HT1080 (cell line): ENCODE measurements at regions not wholly inside any gene's neighbourhood (a gene's known extent, or its start where the extent isn't known, plus 50 kb on each side); places are given as distances from the start of the nearest gene placed in this dataset.

Source experiments
- DNase-seq: peaks from one replicate; pipeline ENCODE4 v3.0.0-alpha.2; 2015; ENCODE audit warnings: low read depth

GRCh38 chr3:79887213-79887612 lies 119.4 kb upstream of the ROBO1 start:
- no peak for DNase-seq

GRCh38 chr3:79886204-79886603 lies 118.4 kb upstream of the ROBO1 start:
- no peak for DNase-seq

GRCh38 chr3:79885407-79885806 lies 117.6 kb upstream of the ROBO1 start:
- DNase-seq = no peak

- no peak for DNase-seq
These were observed 116.6 kb upstream of the ROBO1 start for GRCh38 chr3:79884354-79884753.

- DNase-seq = no peak
These were observed 113.6 kb upstream of the ROBO1 start for GRCh38 chr3:79881431-79881830.

DNA sequence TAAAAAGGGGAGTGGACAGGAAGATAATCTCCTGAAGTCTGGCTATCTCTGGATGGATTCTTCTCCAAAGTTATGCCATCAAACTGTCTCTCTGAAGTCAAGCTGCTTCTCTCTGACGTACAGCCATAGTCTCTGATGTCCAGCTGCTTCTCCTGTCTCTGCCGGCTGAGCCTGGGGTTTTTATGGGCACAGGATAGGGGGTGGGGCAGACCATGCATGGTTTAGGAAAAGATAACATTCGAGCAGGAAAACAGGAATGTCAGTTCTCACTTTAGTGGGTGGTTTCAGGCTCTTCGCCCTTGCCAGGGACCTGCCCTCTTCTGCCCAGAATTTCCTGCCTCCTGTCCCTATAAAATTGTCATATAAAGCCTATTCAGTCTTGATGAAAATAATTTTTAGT lies 110.9 kb upstream of the ROBO1 start:
- no peak for DNase-seq

DNA sequence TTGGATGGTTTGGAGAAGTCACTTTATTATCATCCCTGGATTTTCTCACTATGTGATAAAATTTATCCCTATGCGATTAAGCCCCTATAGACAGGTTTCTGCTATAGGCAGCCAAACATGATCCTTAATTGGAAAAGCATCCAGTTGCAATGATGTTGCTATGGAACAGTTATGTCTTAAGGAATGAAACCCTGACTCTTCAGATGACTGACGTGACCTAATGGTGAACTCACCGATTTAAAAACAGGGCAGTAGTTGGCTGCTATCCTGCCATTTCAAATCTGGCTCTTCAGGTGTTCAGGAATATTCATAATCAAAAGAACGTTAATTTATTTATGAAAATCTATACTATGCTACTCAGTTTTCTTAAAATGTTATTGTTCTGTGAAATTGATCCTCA lies 106.8 kb upstream of the ROBO1 start:
- no peak for DNase-seq

DNA sequence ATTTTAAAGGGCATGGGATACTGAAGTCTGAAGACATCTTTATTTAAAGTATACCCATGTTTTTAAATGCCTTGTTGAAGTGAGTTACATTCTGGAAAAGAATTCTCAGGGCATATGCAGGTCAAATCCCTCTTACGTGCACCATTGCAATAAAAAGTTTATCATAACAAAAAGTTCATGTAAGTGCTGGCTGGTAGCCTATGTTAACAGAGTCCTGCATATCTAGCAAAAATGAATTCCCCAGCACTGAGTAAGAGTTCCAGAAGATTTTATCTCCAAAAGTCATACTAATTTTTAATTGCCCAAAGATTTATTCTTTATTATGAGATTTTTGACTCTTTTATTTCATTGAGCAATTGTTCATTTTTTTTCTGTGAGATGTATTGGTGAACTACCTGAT lies 104.7 kb upstream of the ROBO1 start:
- DNase-seq = no peak

GRCh38 chr3:79871656-79872055 lies 103.9 kb upstream of the ROBO1 start:
- no peak for DNase-seq

DNA sequence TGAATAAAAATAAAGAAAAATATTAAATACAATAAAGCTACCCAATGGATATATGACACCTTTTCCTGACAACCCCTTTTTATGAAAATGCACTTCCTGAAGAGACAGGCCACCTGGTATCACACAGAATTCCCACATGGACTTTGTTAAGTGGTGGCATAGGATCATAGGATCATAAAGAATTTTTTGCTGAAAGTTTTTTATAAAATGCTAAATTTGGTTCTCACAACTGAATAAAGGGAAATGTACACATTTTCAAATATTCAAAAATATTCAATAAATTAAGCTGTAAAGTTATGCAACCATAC lies 102.5 kb upstream of the ROBO1 start:
- no peak for DNase-seq

GRCh38 chr3:79869461-79870312 lies 101.9 kb upstream of the ROBO1 start:
- no peak for DNase-seq

DNA sequence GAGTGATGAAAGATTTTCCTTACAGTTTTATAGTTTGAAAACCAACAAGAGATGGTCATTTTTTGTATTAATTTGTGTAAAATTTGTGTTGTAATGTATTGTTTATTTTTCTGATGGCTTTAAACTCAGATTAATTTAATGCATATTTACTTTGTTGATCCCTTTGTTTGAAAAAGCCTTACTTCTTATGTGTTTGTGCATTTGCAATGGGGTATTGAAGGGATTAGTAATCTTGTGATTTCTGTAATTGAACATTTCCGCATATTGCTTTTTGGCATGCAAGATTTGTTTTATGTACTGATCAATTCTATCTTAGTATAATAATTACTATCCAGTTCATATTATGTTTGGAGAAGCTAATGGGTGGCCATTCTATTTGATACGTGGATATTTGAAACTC lies 98.4 kb upstream of the ROBO1 start:
- no peak for DNase-seq

- no peak for DNase-seq
These were observed 96.3 kb upstream of the ROBO1 start for GRCh38 chr3:79864077-79864476.

DNA sequence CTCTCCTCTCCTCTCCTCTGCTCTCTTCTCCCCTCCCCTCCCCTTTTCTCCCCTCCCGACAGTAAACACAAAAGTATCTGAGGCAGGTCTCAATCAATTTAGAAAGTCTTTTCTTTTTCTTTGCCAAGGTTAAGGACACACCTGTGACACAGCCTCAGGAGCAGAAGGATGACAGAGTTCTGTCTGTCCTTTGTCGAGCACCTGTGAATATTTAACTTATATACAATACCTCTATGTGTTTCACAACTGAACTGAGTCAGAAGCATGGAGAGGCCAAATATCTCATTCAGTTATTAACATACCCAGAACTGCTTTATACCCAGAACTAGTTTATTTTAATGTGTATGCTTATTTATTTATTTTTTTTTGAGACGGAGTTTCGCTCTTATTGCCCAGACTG lies 81.1 kb upstream of the ROBO1 start:
- no peak for DNase-seq

DNA sequence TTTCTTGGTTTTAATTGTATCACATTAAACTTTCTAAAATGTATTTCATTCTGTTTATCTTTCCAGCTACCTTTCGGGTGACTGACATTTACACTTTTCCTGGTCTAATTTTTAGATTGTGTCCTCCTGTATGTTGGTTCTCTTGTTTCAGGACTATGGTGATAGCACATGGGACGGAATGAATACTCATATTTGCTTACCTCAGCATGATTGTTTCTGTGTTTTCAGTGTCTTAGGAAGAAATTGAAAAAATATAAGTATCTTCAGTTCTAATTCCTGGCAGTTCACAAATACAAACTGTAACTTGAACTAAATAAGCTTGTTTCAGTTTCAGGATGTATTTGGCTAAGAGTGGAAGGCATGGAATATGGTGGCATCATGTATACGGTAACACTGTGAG lies 80.1 kb upstream of the ROBO1 start:
- no peak for DNase-seq

DNA sequence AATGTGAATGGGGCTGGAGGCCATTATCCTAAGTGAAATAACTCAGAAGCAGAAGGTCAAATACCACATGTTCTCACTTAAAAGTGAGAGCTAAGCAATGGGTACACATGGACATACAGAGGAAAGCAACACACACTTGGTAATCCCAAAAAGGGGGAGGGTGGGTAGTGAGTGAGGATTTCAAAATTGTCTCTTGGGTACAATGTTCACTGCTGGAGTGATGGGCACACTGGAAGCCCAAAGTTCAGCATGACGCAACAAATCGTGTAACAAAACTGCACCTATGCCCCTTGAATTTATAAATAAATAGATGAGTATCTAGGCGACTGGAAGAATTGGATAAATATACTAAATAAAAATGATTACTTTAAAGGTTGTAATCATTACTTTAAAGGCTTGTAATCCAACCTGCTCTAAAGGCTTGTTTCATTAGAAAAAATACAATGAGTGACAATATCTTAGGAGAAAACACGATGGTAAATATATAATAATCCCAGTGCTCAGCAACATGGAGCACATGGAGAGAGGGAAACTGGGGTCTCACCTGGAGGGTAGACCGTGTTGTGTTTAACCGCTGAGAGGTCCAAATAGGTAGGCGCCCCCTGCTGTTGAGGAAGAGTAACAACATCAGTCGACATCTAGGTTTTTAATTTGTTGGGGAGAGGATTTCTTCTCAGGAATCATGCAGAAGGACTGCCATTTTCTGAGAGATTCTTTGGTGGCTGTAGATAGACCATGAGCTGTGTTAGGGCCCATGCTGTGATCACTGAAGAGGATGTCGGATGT lies 78.5 kb upstream of the ROBO1 start:
- no peak for DNase-seq

- no peak for DNase-seq
These were observed 77.7 kb upstream of the ROBO1 start for GRCh38 chr3:79845546-79845945.

- DNase-seq = no peak
These were observed 76.4 kb upstream of the ROBO1 start for GRCh38 chr3:79844176-79844575.

DNA sequence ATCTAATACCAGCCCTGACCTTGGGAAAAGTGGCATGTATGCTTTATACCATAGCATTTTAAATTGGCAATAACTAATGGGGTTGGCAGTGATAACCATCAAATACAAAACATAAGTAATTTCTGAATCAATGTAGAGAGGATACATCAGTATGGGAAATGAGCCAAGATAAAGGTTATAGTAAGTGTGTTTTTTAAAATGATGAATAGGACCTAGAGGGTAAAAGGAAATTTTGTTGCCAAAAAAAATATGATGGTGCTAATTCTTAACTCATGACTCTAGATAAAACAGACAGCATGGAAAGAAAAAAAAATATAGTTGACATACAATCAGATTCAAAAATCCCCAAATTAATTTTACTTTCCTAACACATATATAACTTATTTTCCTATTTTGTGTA lies 75.4 kb upstream of the ROBO1 start:
- DNase-seq = no peak

- DNase-seq = no peak
These were observed 67.9 kb upstream of the ROBO1 start for GRCh38 chr3:79835701-79836100.

DNA sequence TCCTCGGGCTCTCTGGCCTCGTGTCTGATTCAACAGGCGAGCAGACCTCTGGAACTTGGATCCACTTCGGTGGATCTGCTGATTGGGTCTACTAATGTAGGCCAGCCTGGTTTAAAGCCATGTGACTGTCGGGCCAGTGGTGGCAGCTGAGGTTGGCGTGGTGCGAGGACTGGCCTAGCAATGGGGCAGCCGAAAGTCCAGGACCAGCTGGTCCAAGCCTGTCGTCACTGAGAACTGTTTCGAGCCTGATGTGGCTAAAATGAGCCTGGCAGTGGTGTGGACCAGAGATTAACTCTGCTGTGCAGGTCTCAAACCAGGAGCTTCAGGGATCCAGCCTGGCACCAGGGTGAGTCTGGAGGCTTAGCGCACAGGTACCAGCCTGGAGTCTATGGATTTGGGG lies 56.4 kb upstream of the ROBO1 start:
- no peak for DNase-seq

- DNase-seq = no peak
These were observed 54.3 kb upstream of the ROBO1 start for GRCh38 chr3:79822076-79822475.

- no peak for DNase-seq
These were observed 52.3 kb upstream of the ROBO1 start for GRCh38 chr3:79820089-79820488.
